Liver (tissue), 3 donors: ENCODE measurements at regions not wholly inside any gene's neighbourhood (a gene's known extent, or its start where the extent isn't known, plus 50 kb on each side); places are given as distances from the start of the nearest gene placed in this dataset.

Source experiments
- CTCF ChIP-seq: fragments of 150-350 bp; IDR thresholded peaks from 2 replicates; pipeline ENCODE4 v1.5.1; 2017; ENCODE audit warnings: improper control_type of control experiment, low read depth, low read length; ENCODE audit not compliant: missing input control
- EGR1 ChIP-seq, 2 donors: IDR thresholded peaks; 2 replicates each; pipeline ENCODE4 v1.6.1; 2016 to 2018; ENCODE audit warnings: antibody characterized with exemption in 2 of 2, low read depth in 2 of 2
- GABPA ChIP-seq, 2 donors: IDR thresholded peaks in 1 of 2; conservative IDR thresholded peaks in 1 of 2; 2 replicates each; pipeline ENCODE4 v1.6.1; 2016; ENCODE audit warnings: antibody characterized with exemption in 2 of 2, mild to moderate bottlenecking in 1 of 2, moderate library complexity in 1 of 2
- MAX ChIP-seq: IDR thresholded peaks from 2 replicates; pipeline ENCODE4 v1.6.1; 2016; ENCODE audit warnings: antibody characterized with exemption
- RAD21 ChIP-seq, 2 donors: IDR thresholded peaks; 2 replicates each; pipeline ENCODE4 v1.6.1; 2016; ENCODE audit warnings: antibody characterized with exemption in 2 of 2, mild to moderate bottlenecking in 2 of 2
- YY1 ChIP-seq: IDR thresholded peaks from 2 replicates; pipeline ENCODE4 v1.6.1; 2016; ENCODE audit warnings: antibody characterized with exemption, mild to moderate bottlenecking
- donor health status: healthy.
- donor health status: healthy.

GRCh38 chrX:25544641-25545040 lies 528.9 kb upstream of the ARX start:
- TF ChIP-seq CTCF: no peak
- no peak for TF ChIP-seq EGR1 (IDR thresholded peaks at IDR 0.05; ENCODE audit: low read depth in 2 of 2)
- no peak for TF ChIP-seq MAX
- TF ChIP-seq GABPA (IDR thresholded peaks at IDR 0.05 in 1 of 2, conservative IDR thresholded peaks at IDR 0.05 in 1 of 2): no peak
- no peak for TF ChIP-seq RAD21 (IDR thresholded peaks at IDR 0.05)
- TF ChIP-seq YY1: no peak
